ENCODE measurements at regions not wholly inside any gene's neighbourhood (a gene's known extent, or its start where the extent isn't known, plus 50 kb on each side); places are given as distances from the start of the nearest gene placed in this dataset.

- no peak for TF ChIP-seq CTCF (IDR thresholded peaks at IDR 0.05)
- no peak for TF ChIP-seq POLR2A (IDR thresholded peaks at IDR 0.05; ENCODE audit: low read length)
- no peak for TF ChIP-seq USF2 (IDR thresholded peaks at IDR 0.05)
- TF ChIP-seq JUN (IDR thresholded peaks at IDR 0.05), result no peak
- no peak for TF ChIP-seq FOXS1 (CRISPR knock-in tag; IDR thresholded peaks at IDR 0.05)
- no peak for TF ChIP-seq TP53 (CRISPR knock-in tag; IDR thresholded peaks at IDR 0.05)
- no peak for TF ChIP-seq CHD2 (IDR thresholded peaks at IDR 0.05; ENCODE audit: low read length, partially characterized antibody)
Measured at GRCh38 chr7:57642730-57643129, 192.8 kb downstream of the ZNF716 start.

Data from A549 (cell line).